DND-41 (cell line): ENCODE measurements at regions not wholly inside any gene's neighbourhood (a gene's known extent, or its start where the extent isn't known, plus 50 kb on each side); places are given as distances from the start of the nearest gene placed in this dataset.
"Not testable (repeated sequence)": the region's sequence is repeated elsewhere in the genome, so short reads cannot be mapped to it uniquely, and the experiment has no call there.

Source experiments
- ATAC-seq: fragments of 200-7000 bp; cut with Tn5 transposase; 3 replicates; pipeline ENCODE4 v1.9.1; 2021; ENCODE audit warnings: low read depth; ENCODE audit not compliant: insufficient read depth
- DNase-seq: peaks from one replicate; pipeline ENCODE4 v3.0.0-alpha.2; 2020
- H2AFZ ChIP-seq: 2 replicates; pipeline ENCODE4 v1.6.0; 2012; ENCODE audit warnings: low read depth, low read length
- H3K27ac ChIP-seq: 2 replicates; pipeline ENCODE4 v1.5.1; 2012; ENCODE audit warnings: low read length, inconsistent platforms
- H3K27me3 ChIP-seq: fragments of 200-600 bp; sonication (generic); 2 replicates; pipeline ENCODE4 v1.6.0; 2012; ENCODE audit warnings: low read length, mild to moderate bottlenecking, inconsistent platforms; ENCODE audit not compliant: insufficient read depth, poor library complexity
- H3K36me3 ChIP-seq: 2 replicates; pipeline ENCODE4 v1.5.1; 2012; ENCODE audit warnings: low read length, inconsistent platforms; ENCODE audit not compliant: insufficient read depth
- H3K4me1 ChIP-seq: 2 replicates; pipeline ENCODE4 v1.5.1; 2012; ENCODE audit warnings: mild to moderate bottlenecking, low read length; ENCODE audit not compliant: insufficient read depth
- H3K4me2 ChIP-seq: 2 replicates; pipeline ENCODE4 v1.6.0; 2012; ENCODE audit warnings: mild to moderate bottlenecking, moderate library complexity, low read length, inconsistent platforms; ENCODE audit not compliant: insufficient read depth
- H3K4me3 ChIP-seq, 2 experiments: fragments of 200-600 bp in 1 of 2; shearing (Covaris generic) in 1 of 2; 2 replicates each; pipeline ENCODE4 v1.5.1; 2012 to 2016; ENCODE audit warnings: inconsistent platforms in 2 of 2, low read length in 2 of 2, mild to moderate bottlenecking in 2 of 2, low read depth in 1 of 2, moderate library complexity in 1 of 2
- H3K79me2 ChIP-seq: 2 replicates; pipeline ENCODE4 v1.6.0; 2012; ENCODE audit warnings: low read length, inconsistent platforms; ENCODE audit not compliant: insufficient read depth
- H3K9ac ChIP-seq: 2 replicates; pipeline ENCODE4 v1.6.0; 2012; ENCODE audit warnings: low read depth, mild to moderate bottlenecking, inconsistent platforms, low read length, moderate library complexity
- H3K9me3 ChIP-seq: 2 replicates; pipeline ENCODE4 v1.5.1; 2012; ENCODE audit warnings: low read length, moderate library complexity, mild to moderate bottlenecking, inconsistent platforms; ENCODE audit not compliant: insufficient read depth, severe bottlenecking
- H4K20me1 ChIP-seq: 2 replicates; pipeline ENCODE4 v1.6.0; 2012; ENCODE audit warnings: low read length; ENCODE audit not compliant: insufficient read depth
- CTCF ChIP-seq: IDR thresholded peaks from 2 replicates; pipeline ENCODE4 v1.5.1; 2012; ENCODE audit warnings: borderline replicate concordance, low read length, moderate library complexity, mild to moderate bottlenecking; ENCODE audit not compliant: poor library complexity, severe bottlenecking; ENCODE audit errors: extremely low read depth
- EZH2 ChIP-seq: IDR thresholded peaks from 3 replicates; pipeline ENCODE4 v1.6.1; 2012; ENCODE audit warnings: borderline replicate concordance, low read depth, mild to moderate bottlenecking, moderate library complexity, low read length, inconsistent platforms; ENCODE audit not compliant: severe bottlenecking

DNA sequence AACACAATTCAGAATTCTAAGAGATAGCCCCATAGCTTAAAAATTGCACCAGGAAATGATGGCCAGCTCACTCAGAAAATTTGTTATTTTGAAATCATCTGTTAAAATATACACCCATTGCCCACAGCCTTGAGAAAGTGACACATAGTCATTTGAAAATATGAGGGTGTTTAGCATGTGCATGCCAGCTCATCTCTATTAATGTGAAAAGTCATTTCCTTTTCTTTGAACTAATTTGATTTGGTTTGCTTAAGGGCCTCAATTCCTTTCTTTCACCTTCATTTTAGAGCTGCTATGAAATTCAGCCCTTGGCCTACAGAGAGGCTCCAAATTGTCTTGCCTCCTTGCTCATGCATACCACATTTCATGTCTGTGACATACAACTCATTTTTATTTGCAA lies 241.4 kb downstream of the PHLDA1 start:
- Histone ChIP-seq H3K27ac (no peak overlapping the region), H3K4me2 (no peak overlapping the region), H3K4me1 (peaks cover 6% of the 10 kb centered on the region), H2AFZ (no peak overlapping the region), H3K9ac (no peak overlapping the region), H3K4me3 (no peak overlapping the region), H3K9me3 (no peaks in the 10 kb centered on the region), H3K79me2 (no peaks in the 10 kb centered on the region), H3K27me3 (no peaks in the 10 kb centered on the region), H4K20me1 (no peaks in the 10 kb centered on the region), H3K36me3 (no peaks in the 10 kb centered on the region)
- TF ChIP-seq CTCF (no peak), EZH2 (no peak)
- ATAC-seq (no peak), DNase-seq (no peak)

DNA sequence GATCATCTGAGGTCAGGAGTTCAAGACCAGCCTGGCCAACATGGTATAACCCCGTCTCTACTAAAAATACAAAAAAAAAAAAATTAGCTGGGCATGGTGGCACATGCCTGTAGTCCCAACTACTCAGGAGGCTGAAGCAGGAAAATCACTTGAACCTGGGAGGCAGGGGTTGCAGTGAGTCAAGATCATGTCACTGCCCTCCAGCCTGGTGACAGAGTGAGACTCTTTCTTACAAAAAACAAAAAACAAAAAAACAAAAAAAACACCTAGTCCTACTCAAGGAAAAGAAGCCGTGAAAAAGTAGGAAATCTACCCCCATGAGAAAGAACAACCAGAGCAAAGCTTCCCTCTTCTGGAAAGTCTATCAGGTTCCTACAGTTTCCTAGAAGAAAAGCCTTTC lies 244.4 kb downstream of the PHLDA1 start:
- not testable (repeated sequence) for H3K4me3 ChIP-seq, H3K36me3 ChIP-seq, H3K4me2 ChIP-seq, H4K20me1 ChIP-seq, H3K79me2 ChIP-seq, DNase-seq, H3K27ac ChIP-seq, ATAC-seq, H3K9me3 ChIP-seq, H3K27me3 ChIP-seq, H3K9ac ChIP-seq, H2AFZ ChIP-seq
- peaks cover 32% of the 10 kb centered on the region for H3K4me1 ChIP-seq

DNA sequence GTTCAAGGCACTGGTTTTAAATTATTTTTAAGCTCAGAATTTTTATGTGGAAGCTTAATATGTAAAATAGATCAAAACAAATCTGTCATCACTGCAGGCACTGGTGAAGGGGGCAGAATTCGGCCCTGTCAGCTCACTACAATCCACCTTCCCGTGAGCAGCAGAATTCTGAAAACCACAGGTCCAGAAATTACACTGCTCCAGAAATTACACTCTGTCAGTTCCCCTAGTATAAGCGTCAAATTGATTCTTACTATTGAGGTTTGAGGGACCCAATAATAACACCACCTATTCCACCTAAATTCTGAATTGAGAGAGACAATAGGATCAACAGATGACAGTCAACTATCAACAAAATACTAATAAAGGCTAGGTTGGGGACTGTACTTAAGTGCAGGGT lies 245.5 kb downstream of the PHLDA1 start:
- TF ChIP-seq EZH2, result no peak
- TF ChIP-seq CTCF, result no peak
- no peak for ATAC-seq
- H3K27ac ChIP-seq, result no peak overlapping the region
- no peaks in the 10 kb centered on the region for H3K27me3 ChIP-seq
- H2AFZ ChIP-seq, result no peak overlapping the region
- no peak overlapping the region for H3K9ac ChIP-seq
- no peak overlapping the region for H3K4me2 ChIP-seq
- no peaks in the 10 kb centered on the region for H4K20me1 ChIP-seq
- H3K79me2 ChIP-seq, result no peaks in the 10 kb centered on the region
- no peaks in the 10 kb centered on the region for H3K36me3 ChIP-seq
- no peaks in the 10 kb centered on the region for H3K9me3 ChIP-seq
- peaks cover 32% of the 10 kb centered on the region for H3K4me1 ChIP-seq
- DNase-seq, result no peak
- no peak overlapping the region for H3K4me3 ChIP-seq

GRCh38 chr12:75784591-75784990 lies 247.0 kb downstream of the PHLDA1 start:
- peak overlapping the region; percentile 76 for H2AFZ ChIP-seq
- peak; percentile 98 for ATAC-seq
- peak overlapping the region; percentile 61 for H3K4me2 ChIP-seq

More at GRCh38 chr12:75784591-75784990, 247.0 kb downstream of the PHLDA1 start:
- Histone ChIP-seq H4K20me1 (no peaks in the 10 kb centered on the region), H3K9me3 (no peaks in the 10 kb centered on the region), H3K27me3 (no peaks in the 10 kb centered on the region), H3K4me3 (peak overlapping the region in 1 of 2 experiments; percentile 48; a peak in 2 of 4 replicates), H3K9ac (peak overlapping the region; percentile 51), H3K79me2 (no peaks in the 10 kb centered on the region), H3K27ac (peak overlapping the region; percentile 92), H3K36me3 (no peaks in the 10 kb centered on the region), H3K4me1 (peaks cover 32% of the 10 kb centered on the region)
- TF ChIP-seq EZH2, result no peak
- peak; percentile 11 for TF ChIP-seq CTCF
- DNase-seq, result peak; percentile 94
